HG03060 (cell line): ENCODE measurements at regions not wholly inside any gene's neighbourhood (a gene's known extent, or its start where the extent isn't known, plus 50 kb on each side); places are given as distances from the start of the nearest gene placed in this dataset.

Experiments used
- ATAC-seq: cut with Tn5 transposase; IDR thresholded peaks from one replicate; pipeline ENCODE4 v1.9.1; 2021; ENCODE audit warnings: low read depth, moderate number of reproducible peaks; ENCODE audit not compliant: unreplicated experiment

DNA sequence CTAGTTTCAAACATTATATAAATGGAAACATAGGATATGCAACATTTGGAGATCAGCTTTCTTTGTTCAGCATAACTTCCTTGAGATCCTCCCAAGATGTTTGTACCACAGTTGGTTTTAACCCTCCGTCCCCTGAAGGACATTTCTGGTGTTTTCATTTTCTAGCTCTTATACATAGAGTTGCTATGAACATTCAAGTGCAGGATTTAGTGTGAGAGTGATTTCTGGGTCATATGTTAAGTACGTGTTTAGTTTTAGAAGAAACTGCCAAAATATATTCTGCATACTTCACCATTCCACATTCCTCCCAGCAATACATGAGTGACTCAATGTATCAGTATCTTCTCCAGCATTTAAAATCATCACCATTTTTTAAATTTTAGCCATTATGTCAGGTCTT is 588.7 kb upstream of the PFKP start:
- ATAC-seq = no peak

DNA sequence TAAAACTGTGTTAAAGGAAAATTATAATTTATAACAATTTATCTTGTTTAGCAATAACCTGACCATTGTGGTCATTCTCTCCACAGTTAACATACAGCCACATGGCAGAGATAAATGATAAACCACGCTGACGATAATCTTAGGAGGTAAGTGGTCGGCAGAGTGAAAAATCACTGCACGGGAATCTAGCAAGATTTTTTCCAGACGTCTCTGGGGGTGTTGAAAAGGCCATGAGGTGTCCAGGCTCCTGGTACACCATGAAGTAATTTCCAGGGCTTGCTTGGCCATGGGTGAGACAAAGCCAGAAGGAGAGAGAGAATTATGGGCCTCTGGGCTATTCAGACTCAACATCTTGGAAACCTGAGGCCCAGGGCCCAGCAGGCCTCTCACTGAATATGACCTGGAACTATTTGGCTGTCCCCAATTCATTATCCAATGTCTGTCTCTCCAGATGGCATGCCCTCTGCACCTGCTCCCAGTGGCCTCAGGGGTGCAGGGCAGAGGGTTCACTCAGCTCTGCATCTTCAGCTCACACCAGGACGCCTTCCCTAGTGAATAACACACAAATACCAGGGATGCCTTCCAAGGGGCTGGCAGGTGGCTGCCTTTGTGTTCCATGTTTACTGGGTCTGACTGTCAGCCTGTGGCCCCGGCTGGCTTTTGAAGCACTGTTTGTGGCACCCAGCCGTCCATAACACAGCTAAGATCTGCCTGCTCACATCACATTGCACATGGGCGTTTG is 590.4 kb upstream of the PFKP start:
- ATAC-seq = no peak

DNA sequence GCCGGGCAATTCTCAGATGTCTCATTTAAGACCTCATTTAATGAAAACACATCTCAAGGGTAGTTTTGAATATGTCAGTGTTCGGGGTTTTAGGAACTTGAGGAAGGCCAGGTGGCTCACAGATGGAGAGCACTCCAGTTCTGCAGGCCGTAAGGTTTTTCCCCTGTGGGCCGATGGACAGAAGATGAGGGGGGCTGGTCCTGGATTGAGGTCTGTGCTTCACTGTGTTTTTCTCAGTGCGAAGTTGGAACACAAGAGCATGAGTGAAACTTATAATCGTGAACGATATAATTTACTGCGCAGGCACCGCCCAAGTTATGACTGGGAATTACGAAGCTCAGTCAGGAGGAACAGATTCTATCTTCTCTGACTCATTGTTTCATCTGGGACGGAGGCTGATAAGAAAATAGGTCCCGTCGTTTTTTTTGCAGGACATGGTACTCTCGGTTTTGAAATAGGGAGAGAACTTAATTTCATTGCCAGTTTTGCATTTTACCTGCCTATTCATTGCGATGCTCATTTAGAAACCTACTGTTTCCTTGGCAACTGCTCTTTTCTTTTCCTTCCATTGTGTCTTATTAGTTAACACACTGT is 591.0 kb upstream of the PFKP start:
- ATAC-seq = no peak

DNA sequence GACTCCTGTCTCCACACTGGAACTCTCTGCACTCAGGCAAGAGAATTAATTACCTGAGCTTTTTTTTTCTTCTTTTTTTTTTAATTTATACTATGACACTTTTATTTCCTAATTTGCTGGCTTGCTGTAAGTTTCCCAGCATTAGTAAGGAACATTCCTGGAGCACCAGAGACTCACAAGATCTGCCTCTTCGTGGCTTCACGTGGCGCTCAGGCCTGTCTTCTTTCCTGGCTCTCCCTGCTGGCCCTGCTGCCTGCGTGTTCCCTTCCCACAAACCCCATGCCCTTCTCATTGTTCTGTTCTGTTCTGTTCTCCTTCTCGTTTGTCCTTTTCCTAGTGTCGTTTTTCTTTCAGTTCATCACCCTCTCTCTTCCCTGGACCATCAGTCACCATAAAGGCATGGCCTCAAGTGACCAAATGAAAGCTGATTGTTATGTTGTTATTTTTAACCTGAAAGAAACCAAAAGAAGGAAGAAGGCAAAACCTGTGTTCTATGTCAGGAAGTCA is 591.6 kb upstream of the PFKP start:
- no peak for ATAC-seq

DNA sequence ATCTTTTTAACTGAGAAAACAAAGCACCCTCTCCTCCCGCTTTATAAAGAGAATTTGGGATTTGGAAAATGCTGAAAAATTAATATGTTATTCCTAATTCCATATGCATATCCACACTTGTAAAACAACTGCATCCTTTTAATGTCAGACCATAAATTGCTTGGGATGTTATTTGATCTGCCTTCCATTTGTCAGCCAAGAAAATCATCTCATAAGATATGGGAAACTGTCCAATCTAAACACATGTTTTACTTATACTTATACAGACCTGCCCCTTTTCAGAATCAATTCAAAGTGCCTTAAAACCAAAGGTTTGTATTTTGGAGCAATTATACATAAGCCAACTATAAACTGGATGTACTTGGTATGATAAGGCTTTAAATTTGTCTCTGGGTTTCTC is 595.5 kb upstream of the PFKP start:
- no peak for ATAC-seq

DNA sequence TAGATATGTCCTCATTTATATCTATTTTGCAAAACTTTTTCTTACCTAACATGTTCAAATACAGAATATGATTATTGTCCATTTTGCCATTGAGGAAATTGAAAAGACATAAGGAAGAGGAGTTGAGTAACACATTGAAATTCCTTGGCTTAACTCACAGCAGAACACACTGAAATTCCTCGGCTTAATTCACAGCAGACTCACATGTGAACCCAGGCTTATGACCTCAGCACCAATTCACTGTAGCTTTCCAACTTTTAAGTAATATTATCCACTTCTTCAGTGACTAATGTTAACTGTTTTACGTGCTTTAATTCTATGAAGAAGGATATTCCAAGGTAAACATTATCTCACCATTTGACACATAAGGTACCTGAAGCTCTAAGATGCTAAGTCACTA is 597.5 kb upstream of the PFKP start:
- ATAC-seq = no peak

DNA sequence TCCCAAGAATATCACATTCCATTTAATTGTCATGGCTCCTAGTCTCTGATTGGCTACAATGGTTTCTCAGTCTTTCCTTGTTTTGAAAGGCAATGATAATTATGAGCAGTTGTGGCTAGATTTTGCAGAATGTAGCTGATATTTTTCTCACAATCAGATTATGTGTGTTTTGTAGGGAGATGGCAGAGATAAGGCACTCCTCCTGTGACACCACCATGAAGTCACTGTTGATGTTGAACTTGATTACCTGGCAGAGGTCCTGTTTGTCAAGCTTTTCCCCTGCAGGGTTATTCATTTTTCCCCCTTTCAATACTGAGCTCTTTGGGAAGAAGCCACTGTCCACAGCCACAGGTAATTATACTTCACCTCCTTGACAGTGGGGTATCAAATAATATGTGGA is 602.9 kb upstream of the PFKP start:
- no peak for ATAC-seq

DNA sequence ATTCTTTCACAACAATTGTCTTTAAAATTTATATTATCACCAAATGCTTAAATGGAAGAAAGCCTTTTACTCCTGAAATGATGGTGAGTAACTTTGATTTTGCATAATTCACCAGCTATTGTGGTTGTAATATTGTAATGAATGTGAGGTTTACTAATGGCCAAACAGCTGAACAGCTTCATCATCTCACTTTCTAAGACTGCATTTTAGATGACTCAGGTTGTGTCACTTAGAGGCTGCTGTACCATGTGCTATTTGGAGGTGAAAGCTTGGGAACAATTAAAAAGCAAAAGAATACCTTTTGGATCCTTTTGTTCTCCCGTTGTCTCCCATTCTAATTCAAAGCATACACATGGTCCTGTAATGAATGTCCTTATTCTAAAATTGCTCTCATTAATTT is 604.0 kb upstream of the PFKP start:
- ATAC-seq = no peak

DNA sequence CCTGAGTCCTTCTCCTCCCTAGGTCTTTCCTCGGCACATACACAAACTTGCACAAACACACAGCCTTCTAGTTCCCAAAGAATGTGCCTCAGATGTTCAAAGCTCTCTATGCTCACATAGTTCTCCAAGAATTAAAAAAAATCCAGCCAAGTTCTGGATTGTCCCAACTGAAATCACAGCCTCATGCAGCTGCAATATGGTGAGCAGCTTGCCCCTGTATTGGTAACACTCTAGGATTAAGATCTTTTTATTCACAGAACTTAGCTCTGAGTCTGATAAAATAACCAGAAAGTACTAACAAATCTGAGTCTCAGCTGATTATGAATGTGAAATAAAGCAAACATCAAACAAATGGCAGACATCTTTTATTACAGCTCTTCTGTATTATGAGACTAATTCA is 604.8 kb upstream of the PFKP start:
- no peak for ATAC-seq

DNA sequence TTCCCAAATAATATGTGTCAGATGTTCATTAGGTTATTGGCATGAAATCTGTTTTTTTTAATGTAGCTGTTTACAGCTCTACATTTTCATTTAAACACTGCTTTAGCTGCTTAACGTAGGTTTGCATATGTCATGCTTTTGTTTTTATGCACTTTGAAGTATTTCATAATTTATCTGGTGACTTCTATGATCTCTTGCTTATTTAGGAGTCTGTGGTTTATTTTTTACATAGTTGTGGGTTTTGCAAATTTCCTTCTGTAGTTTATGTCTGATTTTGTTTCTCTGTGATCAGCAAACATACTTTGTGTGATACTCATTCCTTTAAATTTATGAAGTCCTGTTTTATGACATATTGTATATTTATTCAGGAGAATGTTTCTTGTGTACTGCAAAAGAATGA is 606.5 kb upstream of the PFKP start:
- ATAC-seq = no peak

DNA sequence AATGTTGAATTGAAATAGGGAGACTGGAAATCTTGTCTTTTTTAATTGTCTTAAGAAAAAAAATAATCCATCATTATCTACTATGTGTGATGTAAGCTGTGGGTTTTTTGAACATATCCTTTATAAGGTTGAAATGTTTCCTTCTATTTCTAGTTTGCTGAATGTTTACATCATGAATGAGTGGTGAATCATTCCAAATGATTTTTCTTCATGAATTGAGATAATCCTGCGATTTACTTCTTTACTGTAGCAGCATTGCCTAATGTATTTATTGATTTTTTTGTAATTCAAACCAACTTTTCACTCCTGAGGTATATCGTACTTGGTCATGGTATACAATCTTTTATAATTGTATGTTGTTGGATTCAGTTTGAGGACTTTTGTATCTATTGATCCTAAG is 607.6 kb upstream of the PFKP start:
- ATAC-seq = no peak

DNA sequence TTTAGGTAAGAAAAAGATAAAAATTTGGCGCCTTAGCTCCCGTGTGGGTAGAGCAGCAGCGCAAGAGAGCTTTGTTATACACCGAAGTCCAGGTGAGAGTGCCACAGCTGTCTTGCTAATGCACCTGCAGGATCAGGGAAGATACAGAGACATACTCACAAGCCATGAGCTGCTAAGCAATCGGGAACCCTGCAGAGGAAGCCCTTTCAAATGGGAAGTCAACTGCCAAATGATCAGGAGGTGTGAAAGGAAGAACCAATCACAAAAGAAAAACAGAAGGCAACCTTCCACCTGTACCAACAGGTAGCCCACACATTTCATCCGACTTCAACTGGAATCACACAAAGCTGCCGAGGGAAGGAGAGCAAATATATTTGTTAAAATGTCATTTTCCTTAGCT is 610.5 kb upstream of the PFKP start:
- ATAC-seq = no peak

DNA sequence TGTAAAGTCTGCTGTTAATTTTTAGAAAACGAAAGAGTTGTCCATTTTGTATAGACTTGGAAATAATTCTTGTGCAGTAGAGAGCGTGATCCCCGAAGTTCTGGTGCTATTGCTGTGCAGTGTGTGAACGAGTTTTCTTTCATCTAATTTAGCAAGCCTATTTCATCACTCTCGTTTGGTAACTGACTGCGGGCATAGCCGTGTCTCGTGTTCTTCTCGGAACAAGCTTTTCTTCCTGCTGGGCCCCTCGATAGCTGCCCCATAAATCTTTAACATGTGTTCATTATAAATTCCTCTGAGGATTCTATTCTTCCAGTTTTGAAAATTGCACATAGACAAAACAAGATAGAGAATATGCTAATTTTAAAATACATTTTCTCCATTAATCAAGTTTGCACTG is 622.0 kb upstream of the PFKP start:
- no peak for ATAC-seq

DNA sequence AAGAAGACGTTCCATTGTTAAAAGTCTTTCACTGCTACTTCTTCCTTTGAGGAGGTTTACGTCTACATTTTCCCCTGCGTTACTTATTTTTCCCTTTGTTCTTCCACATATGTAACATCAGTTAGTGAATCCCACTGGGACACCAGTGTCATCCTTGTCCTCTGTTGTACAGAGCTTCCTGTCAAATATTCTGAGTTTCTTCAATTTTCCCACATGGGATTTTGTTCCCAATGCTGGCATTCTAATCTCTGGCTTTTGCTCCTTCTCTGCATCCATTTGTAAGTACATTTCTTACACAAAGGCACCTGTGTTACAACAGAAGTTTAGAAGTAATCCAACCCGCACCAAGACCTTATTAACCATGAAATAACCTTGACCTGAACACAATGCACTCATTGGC is 627.4 kb upstream of the PFKP start:
- ATAC-seq = no peak

DNA sequence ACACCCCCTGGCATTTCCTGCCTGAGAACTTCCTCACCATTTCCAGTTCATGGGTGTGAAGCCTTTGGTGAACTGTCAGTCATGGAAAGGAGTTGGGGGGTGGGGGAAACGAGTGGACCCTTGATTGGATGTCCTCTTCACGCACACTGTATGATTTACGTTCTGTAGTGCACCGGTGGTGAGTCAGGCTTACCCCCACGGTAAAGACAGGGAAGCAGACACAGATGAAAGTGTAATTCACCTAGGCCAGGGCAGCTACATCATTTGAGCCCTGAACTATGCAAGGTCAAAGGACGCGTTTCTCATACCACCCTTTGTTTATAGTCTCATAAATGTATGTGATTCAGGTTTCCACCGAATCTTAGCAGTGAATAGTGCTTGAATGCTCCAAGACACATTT is 628.3 kb upstream of the PFKP start:
- ATAC-seq = no peak

DNA sequence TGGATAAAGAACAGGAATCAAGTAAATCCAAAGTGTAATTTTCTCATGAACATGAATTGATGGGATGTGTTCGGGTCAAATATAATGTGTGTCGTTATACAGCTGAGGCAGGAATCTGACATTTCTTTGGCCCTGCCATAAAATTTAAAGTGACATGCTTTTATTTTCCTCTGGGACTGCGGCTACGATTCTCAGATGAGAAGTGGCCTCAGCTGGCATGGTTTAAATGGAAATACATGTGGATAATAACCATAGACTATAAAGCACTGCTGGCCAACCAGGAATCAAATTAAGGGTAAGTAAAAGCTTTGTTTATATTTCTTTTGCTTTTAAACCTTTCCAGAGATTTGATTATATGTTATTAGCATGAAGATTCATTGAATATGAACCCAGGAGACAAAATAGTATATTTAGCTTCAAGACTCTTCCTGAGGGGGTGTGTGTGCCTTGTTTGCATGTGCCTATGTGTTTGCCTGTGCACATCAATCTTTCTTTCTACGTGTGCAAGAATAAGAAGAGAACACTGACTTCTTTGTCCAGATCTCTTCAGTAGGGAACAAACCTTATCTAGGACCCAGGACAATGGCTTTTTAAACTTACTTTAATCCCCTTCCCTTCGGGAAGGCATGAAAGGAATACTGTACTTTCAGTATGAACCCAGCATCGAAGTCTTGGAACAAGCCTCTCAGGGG is 629.0 kb upstream of the PFKP start:
- ATAC-seq = no peak

DNA sequence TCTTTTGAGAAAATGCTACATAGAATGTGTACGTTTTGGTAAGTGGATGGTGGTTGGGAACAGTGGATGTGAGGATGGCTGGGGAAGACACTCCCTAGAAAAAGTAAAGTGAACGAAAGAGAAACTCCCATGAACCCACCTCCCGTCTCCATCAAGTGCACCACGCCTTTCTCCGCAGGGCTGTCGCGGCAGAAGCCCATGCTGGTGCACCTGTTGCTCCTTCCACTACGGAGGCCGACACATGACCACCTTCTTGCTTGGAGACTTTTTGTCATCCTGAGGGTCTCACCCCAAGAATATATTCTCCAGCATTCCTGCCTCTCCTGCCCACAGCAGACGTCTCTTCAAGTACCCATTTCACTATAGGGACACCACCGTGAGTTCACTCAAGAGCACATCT is 630.4 kb upstream of the PFKP start:
- no peak for ATAC-seq

DNA sequence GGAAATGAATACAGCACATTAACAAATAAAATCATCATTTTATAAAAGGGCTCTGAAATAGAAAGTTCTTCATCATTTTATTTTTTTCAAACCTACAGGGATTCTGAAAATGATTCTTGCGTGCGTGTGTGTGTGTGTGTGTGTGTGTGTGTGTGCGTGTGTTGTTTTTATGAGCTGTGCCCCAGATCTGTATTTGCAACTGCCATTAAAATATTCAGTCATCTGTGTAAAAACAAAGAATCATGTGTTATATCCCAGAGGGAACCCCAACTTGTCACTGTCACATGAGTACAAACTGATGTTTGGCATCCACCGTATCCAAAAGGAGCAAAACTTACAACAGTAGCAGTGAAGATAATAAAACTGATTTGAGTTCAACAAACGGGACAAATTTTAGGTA is 635.4 kb upstream of the PFKP start:
- no peak for ATAC-seq

DNA sequence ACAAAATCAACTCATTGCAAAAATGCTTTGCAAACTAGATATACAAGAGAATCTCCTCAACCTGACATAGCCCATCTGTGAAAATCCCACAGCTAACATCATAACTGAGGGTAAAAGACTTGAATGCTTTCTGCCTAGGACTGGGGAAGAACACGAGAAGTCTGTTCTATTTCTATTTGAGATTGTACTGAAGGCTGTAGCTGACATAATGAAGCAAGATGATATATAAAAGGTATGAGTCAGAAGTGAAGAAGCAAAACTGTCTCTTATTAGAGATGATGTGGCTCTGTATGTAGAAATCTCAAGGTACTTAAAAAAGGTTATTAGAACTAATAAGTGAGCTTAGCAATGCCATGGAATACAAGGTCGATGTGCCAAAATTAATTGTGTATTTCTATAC is 639.9 kb upstream of the PFKP start:
- no peak for ATAC-seq

DNA sequence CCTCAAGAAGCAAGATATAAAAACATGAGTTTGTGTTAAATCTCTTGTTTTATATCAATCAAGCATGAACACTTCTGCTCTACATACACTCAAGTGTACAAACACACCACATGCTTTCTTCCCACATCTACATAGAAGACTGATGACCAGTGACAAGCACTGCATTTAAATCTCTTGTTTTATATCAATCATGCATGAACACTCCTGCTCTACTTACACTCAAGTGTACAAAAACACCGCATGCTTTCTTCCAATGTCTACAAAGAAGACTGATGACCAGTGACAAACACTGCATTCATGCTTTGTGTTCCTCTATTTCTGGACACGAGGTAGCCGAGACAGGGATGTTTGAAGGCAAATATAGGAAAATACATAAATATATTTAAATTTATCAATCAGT is 642.0 kb upstream of the PFKP start:
- ATAC-seq = no peak

DNA sequence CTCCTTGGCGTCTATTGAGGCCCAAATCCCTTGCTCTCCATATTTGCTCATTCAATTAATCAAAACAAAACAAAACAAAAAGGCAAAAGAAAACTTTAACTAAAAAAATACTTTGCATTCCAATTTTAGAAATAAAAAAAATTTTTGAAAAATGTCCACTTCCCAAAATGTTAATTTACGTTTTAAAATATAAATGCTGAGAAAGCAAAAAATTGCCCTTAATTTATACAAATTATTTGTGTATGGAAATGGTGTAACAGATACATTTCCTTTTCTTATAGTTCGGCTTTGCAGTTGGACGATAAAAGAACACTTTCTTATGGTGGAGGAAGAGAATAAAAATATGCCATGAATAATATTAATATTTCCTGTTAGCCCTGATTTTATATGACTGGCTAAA is 652.8 kb upstream of the PFKP start:
- no peak for ATAC-seq

DNA sequence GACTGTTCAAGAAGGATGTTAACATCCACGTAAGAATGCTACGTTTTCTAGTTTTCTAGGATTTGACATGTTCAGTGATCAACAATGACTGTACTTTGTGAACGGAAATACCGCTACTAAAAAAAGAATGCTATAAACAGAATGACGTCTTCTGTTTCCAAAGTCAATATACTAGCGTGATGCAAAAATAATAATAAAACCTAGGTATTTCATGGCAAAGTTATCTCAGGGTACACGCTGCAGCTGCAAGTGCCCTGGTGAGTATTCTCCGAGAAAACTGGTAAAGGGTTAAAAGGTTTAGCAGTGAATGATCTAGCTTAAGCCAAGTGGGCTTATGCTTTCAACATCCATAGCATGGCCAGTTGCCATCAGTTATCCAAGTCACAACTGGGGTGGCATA is 653.3 kb upstream of the PFKP start:
- ATAC-seq = no peak
